ENCODE measurements at regions not wholly inside any gene's neighbourhood (a gene's known extent, or its start where the extent isn't known, plus 50 kb on each side); places are given as distances from the start of the nearest gene placed in this dataset.
"Not testable (repeated sequence)": the region's sequence is repeated elsewhere in the genome, so short reads cannot be mapped to it uniquely, and the experiment has no call there.

- H3K4me1 ChIP-seq; H3K4me1 Mint-ChIP-seq (ENCODE audit: low read depth, unreplicated experiment); POLR2A ChIA-PET; CTCF ChIA-PET; intact Hi-C loops (cut with micrococcal nuclease; ENCODE audit: unreplicated experiment); H3K27me3 ChIP-seq (replicated peaks; ENCODE audit: control insufficient read depth, insufficient read depth, low read length); DNase-seq; H3K27ac Mint-ChIP-seq (ENCODE audit: unreplicated experiment); H3K9me3 ChIP-seq; H3K36me3 Mint-ChIP-seq (ENCODE audit: insufficient read depth, unreplicated experiment); H3K4me3 ChIP-seq (ENCODE audit: low read depth, low read length); H3K4me3 Mint-ChIP-seq (ENCODE audit: unreplicated experiment); H3K27me3 Mint-ChIP-seq (ENCODE audit: insufficient read depth, unreplicated experiment); H3K9me3 Mint-ChIP-seq (ENCODE audit: unreplicated experiment); H3K36me3 ChIP-seq (ENCODE audit: control insufficient read depth, insufficient read depth, low read length); BruUV-seq (replicated peaks): not testable (repeated sequence)
Measured at GRCh38 chr15:96491700-96492644, 161.5 kb downstream of the NR2F2 start.

- Mint-ChIP-seq H3K36me3 (ENCODE audit: insufficient read depth, unreplicated experiment) (peaks cover 4% of the 10 kb centered on the region), H3K27me3 (ENCODE audit: insufficient read depth, unreplicated experiment) (peaks cover 4% of the 10 kb centered on the region), H3K4me3 (ENCODE audit: unreplicated experiment) (no peak overlapping the region), H3K4me1 (ENCODE audit: low read depth, unreplicated experiment) (no peaks in the 10 kb centered on the region), H3K9me3 (ENCODE audit: unreplicated experiment) (no peaks in the 10 kb centered on the region), H3K27ac (ENCODE audit: unreplicated experiment) (no peak overlapping the region)
- Histone ChIP-seq H3K9me3 (no peaks in the 10 kb centered on the region), H3K4me3 (ENCODE audit: low read depth, low read length) (no peak overlapping the region), H3K27me3 (replicated peaks; ENCODE audit: control insufficient read depth, insufficient read depth, low read length) (no peaks in the 10 kb centered on the region), H3K4me1 (no peaks in the 10 kb centered on the region), H3K36me3 (ENCODE audit: control insufficient read depth, insufficient read depth, low read length) (no peaks in the 10 kb centered on the region)
- intact Hi-C loops (cut with micrococcal nuclease; ENCODE audit: unreplicated experiment) = no loop called here
- BruUV-seq (replicated peaks) = no TSS peak
- ChIA-PET CTCF (no interaction called here), POLR2A (no interaction called here)
- TF ChIP-seq CTCF (IDR thresholded peaks at IDR 0.05; ENCODE audit: insufficient read depth in 1 of 2, low read depth in 1 of 2, low read length in 1 of 2, severe bottlenecking in 1 of 2, unreplicated experiment in 1 of 2) = no peak
- DNase-seq = no peak
Measured at GRCh38 chr15:96494505-96494904, 164.0 kb downstream of the NR2F2 start.

GRCh38 chr15:96495386-96495785, 164.9 kb downstream of the NR2F2 start:
- Histone ChIP-seq H3K9me3 (no peaks in the 10 kb centered on the region), H3K36me3 (ENCODE audit: control insufficient read depth, insufficient read depth, low read length) (no peaks in the 10 kb centered on the region), H3K4me1 (no peaks in the 10 kb centered on the region), H3K4me3 (ENCODE audit: low read depth, low read length) (no peak overlapping the region), H3K27me3 (replicated peaks; ENCODE audit: control insufficient read depth, insufficient read depth, low read length) (no peaks in the 10 kb centered on the region)
- DNase-seq = no peak
- Mint-ChIP-seq H3K9me3 (ENCODE audit: unreplicated experiment) (no peaks in the 10 kb centered on the region), H3K4me3 (ENCODE audit: unreplicated experiment) (no peak overlapping the region), H3K27ac (ENCODE audit: unreplicated experiment) (no peak overlapping the region), H3K36me3 (ENCODE audit: insufficient read depth, unreplicated experiment) (peaks cover 4% of the 10 kb centered on the region), H3K4me1 (ENCODE audit: low read depth, unreplicated experiment) (no peaks in the 10 kb centered on the region), H3K27me3 (ENCODE audit: insufficient read depth, unreplicated experiment) (peaks cover 4% of the 10 kb centered on the region)
- BruUV-seq (replicated peaks) = no TSS peak
- POLR2A ChIA-PET = no interaction called here
- intact Hi-C loops (cut with micrococcal nuclease; ENCODE audit: unreplicated experiment) = no loop called here
- CTCF ChIA-PET = no interaction called here
- no peak for TF ChIP-seq CTCF (IDR thresholded peaks at IDR 0.05; ENCODE audit: insufficient read depth in 1 of 2, low read depth in 1 of 2, low read length in 1 of 2, severe bottlenecking in 1 of 2, unreplicated experiment in 1 of 2)
